Ishikawa (cell line): ENCODE measurements at regions not wholly inside any gene's neighbourhood (a gene's known extent, or its start where the extent isn't known, plus 50 kb on each side); places are given as distances from the start of the nearest gene placed in this dataset.

ENCODE experiments used
- CEBPB ChIP-seq: IDR thresholded peaks from 2 replicates; pipeline ENCODE4 v1.6.1; 2012
- CREB1 ChIP-seq: IDR thresholded peaks from 2 replicates; pipeline ENCODE4 v1.6.1; 2012; ENCODE audit warnings: low read depth
- EGR1 ChIP-seq: IDR thresholded peaks from 2 replicates; pipeline ENCODE4 v1.6.1; 2012
- EP300 ChIP-seq: IDR thresholded peaks from 2 replicates; pipeline ENCODE4 v1.6.1; 2012; ENCODE audit warnings: borderline replicate concordance
- FOXM1 ChIP-seq: IDR thresholded peaks from 2 replicates; pipeline ENCODE4 v1.6.1; 2012; ENCODE audit warnings: low read depth, borderline replicate concordance
- MAX ChIP-seq: IDR thresholded peaks from 2 replicates; pipeline ENCODE4 v1.6.1; 2012
- NFIC ChIP-seq: IDR thresholded peaks from 2 replicates; pipeline ENCODE4 v1.6.1; 2012
- RAD21 ChIP-seq: IDR thresholded peaks from 2 replicates; pipeline ENCODE4 v1.6.1; 2012; ENCODE audit warnings: low read depth
- REST ChIP-seq: IDR thresholded peaks from 2 replicates; pipeline ENCODE4 v1.6.1; 2012; ENCODE audit warnings: low read depth, mild to moderate bottlenecking
- TAF1 ChIP-seq: IDR thresholded peaks from 2 replicates; pipeline ENCODE4 v1.6.1; 2012; ENCODE audit warnings: low read depth, mild to moderate bottlenecking
- TCF12 ChIP-seq: IDR thresholded peaks from 2 replicates; pipeline ENCODE4 v1.6.1; 2012; ENCODE audit warnings: low read depth
- TEAD4 ChIP-seq: IDR thresholded peaks from 2 replicates; pipeline ENCODE4 v1.6.1; 2012
- USF1 ChIP-seq: IDR thresholded peaks from 2 replicates; pipeline ENCODE4 v1.6.1; 2012
- YY1 ChIP-seq: IDR thresholded peaks from 2 replicates; pipeline ENCODE4 v1.6.1; 2012; ENCODE audit warnings: low read depth
- ZBTB7A ChIP-seq: IDR thresholded peaks from 2 replicates; pipeline ENCODE4 v1.6.1; 2012; ENCODE audit warnings: low read depth

GRCh38 chr12:23139026-23139425 lies 514.1 kb downstream of the ETNK1 start:
- TF ChIP-seq FOXM1 (no peak), TAF1 (no peak), YY1 (no peak), EP300 (no peak), REST (no peak), NFIC (no peak), ZBTB7A (no peak), TEAD4 (no peak)

- TF ChIP-seq CREB1 = no peak
- TF ChIP-seq EGR1 = no peak
- no peak for TF ChIP-seq USF1
These were observed 515.7 kb downstream of the ETNK1 start for GRCh38 chr12:23140710-23141109.

GRCh38 chr12:23141335-23141734 lies 516.4 kb downstream of the ETNK1 start:
- no peak for TF ChIP-seq MAX
- TF ChIP-seq RAD21 = no peak
- no peak for TF ChIP-seq REST
- TF ChIP-seq USF1 = no peak
- no peak for TF ChIP-seq TEAD4
- no peak for TF ChIP-seq YY1
- TF ChIP-seq EGR1 = no peak
- no peak for TF ChIP-seq FOXM1
- TF ChIP-seq CEBPB = no peak
- no peak for TF ChIP-seq TCF12
- TF ChIP-seq TAF1 = no peak
- TF ChIP-seq NFIC = no peak

GRCh38 chr12:23168459-23168858 lies 543.5 kb downstream of the ETNK1 start:
- TF ChIP-seq REST (no peak), ZBTB7A (no peak), YY1 (no peak), EGR1 (no peak), TEAD4 (no peak), CEBPB (no peak), FOXM1 (no peak), EP300 (no peak), NFIC (no peak), USF1 (no peak), CREB1 (no peak), MAX (no peak), TCF12 (no peak), RAD21 (no peak), TAF1 (no peak)

- TF ChIP-seq FOXM1 (no peak), EP300 (no peak), EGR1 (no peak), TCF12 (no peak), TAF1 (no peak), CEBPB (no peak), USF1 (no peak), MAX (no peak), REST (no peak), YY1 (no peak), RAD21 (no peak), ZBTB7A (no peak), NFIC (no peak), CREB1 (no peak), TEAD4 (no peak)
These were observed 544.2 kb downstream of the ETNK1 start for GRCh38 chr12:23169012-23169695.
